NCI-H1930 (cell line): ENCODE measurements at regions not wholly inside any gene's neighbourhood (a gene's known extent, or its start where the extent isn't known, plus 50 kb on each side); places are given as distances from the start of the nearest gene placed in this dataset.
"Not testable (repeated sequence)": the region's sequence is repeated elsewhere in the genome, so short reads cannot be mapped to it uniquely, and the experiment has no call there.

ENCODE experiments used
- DNase-seq, 2 experiments: peaks; one replicate each; lab custom pipeline; 2025; lab: John Stamatoyannopoulos, UW

DNA sequence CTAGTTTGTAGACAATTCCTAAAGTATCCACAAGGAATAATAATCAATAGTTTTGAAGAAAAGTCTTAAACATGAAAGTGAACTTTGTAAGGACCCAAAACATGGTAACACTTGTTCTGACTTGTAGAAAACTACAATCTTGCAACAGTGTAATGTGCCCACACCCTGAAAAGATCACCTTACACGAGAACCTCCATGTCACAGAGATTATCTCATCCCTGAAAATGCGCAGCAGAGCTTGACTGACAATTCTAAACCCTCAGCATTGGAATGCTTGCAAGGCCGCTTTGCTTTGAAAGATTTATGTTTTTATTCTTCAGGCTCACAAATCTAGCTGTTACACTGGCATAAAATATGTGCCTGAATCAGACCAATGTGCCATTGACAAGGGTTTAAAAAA, 346.6 kb downstream of the KLF13 start:
- DNase-seq, result not testable (repeated sequence)

DNA sequence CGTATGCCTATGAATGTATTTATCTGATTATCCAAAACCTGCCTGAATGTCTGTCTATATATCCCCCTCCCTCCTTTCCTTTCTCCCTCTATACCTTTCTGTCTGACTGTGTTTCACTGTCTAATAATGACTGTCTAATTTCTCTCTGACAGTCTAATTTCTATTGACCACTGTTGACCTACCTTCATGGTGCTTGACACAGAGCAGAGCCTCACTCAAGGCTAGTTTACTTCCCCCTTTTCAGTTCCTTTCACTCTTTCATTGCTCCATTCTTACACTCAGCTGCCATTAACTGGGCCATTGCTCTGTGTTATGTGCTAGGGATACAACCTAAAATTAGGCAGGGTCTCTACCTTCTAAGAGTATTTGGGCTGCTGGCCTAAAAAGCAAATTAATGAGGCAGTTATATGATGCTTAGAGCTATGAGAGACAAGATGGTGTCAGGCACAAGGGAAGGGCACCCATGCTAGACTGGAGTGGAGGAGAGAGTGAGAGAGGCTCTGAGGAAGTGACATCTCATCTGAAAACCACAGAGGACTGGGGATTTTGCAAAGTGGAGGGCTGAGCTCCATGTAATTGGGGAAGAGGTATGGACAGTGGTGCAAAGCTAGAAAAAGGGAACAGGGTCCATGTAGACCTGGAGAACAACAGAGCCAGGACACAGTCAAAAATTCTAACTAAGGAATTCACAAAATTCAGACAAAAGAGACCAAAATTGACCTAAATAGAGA, 348.6 kb upstream of the CHRNA7 start:
- not testable (repeated sequence) for DNase-seq

DNA sequence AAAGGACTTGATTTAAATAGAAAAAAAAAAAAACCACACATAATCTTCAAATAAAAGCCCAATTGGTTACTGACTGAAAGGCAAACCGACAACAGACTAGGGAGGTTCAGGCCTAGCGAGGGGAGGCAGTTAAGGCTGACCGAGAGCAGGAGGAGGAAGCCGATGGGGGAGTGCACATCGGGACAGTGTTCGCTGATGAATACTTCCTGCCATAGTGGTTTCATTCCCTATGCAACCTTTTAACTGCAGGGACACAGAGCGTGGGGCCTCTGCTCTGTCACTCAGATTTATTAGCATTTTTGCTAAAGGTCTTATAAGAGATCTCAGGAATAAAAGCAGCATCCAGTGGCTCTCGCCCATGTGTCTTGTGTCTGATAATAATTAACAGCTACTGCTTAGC, 343.2 kb upstream of the CHRNA7 start:
- DNase-seq, result not testable (repeated sequence)

DNA sequence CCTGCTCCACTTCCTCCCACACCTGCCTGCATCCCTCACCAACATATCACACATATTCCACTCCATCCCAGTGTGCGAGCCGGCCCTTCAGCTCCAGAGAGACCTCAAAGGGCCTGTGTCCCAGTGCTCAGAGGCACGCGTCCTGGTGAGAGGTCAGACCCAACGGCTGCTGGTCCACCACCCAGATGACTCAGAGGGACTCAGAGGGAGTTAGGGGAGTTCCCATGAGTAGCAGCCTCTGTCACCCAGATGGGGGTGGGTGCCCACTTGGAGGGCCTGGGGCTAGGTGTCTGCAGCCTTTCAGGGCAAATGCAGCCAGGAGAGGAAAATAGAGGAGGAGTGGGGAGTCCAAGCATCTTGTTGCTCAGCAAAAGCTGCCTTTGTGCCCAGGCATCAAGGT, 333.8 kb upstream of the CHRNA7 start:
- DNase-seq, result not testable (repeated sequence)

DNA sequence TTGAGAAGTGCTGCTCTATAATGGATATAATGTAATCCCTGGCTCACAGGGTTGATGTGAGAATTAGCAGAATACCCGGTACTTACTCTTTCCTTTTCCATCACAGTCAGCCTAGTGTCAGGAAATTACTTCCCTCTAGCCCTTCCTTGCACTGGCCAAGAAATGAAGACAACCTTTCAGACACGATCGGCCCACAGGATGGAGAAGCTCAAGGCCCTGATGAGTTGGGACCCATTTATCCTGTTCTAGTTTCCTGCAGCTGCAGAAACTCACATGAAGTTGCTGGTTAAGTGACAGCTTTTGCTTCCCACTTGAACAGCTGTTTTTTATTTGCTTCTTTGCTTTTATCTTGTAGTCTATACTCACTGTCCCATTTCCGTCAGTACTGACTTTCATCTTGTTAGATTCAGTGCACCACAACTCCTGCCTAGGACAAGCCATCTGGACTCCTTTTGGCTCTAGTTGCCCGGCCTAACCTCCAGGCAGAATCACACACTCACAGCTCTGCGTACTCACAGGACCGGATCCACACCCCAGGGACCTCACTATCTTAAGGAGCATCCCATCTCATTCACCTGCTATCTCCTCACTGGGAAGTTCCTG, 325.1 kb upstream of the CHRNA7 start:
- DNase-seq, result not testable (repeated sequence)

- DNase-seq, result not testable (repeated sequence)
Measured at GRCh38 chr15:31707944-31708702, 322.2 kb upstream of the CHRNA7 start.

DNA sequence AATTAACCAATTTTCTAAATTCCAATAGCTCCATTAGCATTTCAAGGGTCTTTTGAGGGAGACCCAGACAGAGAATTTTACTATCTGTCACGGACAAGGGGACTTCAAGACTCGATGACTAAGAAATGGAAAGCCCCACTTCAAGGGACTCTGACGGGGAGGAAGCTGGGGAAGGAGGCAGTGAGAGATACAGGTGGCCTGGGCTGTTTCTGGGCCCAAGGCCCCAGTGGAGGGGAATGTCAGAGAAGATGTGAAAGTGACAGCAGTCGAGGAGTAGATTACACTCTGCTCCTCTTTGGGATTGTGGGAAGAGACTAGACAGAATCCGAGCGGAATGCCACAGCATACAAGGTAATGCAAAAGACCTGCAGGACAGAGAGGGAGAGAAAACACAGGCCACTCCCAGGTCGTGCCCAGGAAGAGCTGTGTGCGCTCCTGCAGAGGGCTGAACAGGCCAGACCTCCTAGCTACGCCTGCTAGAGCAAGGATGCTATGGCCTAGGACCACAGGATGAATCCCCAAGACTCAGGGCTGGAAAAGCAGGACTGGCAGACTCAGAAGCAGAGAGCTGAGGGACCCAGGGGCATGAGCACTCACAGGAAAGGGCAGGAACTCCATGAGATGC, 321.5 kb upstream of the CHRNA7 start:
- not testable (repeated sequence) for DNase-seq

DNA sequence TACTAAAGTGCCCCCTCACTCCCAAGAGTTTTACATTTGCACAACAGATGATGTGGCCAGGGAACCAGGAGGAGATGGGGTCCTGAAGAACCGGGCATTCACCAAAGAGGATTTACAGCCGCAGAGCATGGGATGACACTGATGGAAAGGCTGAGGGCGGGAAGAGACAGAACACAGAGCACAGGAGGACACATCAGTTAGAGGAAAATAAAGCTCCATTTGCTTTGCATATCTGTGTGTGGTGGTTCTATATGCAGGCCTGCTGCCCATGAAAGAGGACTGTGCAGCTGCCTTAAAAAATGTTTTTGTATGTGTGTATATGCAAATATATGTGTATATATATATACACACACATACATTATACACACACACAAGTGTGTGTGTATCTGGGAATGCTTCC, 320.8 kb upstream of the CHRNA7 start:
- not testable (repeated sequence) for DNase-seq

DNA sequence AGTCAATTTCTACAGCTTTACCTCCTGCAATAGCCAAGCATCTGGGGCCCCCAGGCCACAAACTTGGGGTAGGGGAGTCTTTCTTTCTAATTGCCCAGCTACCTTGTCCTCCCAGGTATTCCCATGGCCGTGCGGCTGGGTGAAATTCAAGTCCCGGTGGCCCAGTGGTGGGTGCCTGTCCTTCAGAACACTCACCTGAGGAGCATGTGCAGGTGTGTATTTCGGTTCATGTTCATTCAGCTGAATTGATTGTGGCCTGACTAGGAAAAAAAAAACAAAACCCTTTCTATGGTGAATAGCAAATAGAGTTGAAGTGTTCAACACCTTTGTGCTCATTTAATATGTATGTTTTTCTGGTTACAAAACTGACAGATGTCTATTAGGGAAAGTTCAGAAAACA, 319.5 kb upstream of the CHRNA7 start:
- not testable (repeated sequence) for DNase-seq

DNA sequence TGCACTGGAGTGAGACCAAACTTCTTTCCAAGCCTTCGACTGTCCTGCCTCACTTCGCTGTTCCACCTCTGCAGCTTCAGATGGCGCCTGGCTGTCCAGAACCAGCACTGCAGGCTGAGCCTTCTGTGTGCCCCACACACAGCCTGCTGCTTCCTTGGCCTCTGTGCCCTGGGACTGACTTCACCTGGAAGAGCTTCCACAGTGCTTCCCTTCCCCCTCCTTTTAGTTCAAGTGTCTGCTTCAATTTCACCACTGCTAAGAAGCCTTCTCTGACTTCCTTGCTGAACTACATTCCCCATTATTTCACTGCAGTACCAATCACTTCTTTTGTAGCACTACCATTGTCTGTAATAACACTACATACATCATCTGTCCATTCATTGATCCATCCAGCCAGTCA, 315.1 kb upstream of the CHRNA7 start:
- not testable (repeated sequence) for DNase-seq

- not testable (repeated sequence) for DNase-seq
Measured at GRCh38 chr15:31718625-31719024, 311.7 kb upstream of the CHRNA7 start.

GRCh38 chr15:31719396-31720022, 310.8 kb upstream of the CHRNA7 start:
- not testable (repeated sequence) for DNase-seq

DNA sequence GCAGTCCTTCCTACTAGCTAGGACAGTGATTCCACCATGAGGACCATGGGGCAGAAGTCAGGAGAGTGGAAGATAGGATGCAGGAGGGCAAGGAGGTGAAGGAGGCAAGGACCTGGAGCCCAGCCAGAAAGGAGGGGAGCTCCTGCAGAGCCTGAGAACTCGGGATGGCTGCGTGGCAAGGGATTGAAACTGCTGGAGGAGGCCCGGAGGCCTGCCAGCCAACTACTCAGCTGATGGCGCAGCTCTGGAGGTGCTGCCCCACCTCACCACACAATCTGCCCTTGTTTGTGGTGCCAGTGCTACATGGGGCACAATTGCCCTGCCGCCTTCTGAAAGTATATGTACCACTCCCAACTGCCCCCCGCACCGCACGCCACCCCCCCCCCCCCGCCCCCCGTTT, 307.3 kb upstream of the CHRNA7 start:
- DNase-seq, result not testable (repeated sequence)

DNA sequence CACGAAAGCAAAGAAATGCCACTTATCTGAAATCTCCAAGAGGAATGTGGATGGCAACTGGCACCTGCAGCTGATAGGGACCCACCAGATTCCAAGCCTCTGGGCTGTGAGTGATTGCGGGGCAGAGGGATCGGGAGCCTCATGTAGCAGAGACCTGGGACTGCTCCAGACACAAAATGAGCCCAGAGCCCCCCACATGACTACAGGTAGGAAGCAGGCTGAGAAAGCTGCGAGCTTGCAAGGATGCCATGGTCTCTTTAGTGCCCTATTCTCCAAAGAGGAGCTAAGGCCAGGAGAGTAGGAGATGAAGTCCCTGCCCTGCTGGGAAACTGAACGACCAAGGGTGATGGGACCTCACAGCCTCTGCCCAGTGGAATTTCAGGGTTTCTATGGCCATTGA, 305.4 kb upstream of the CHRNA7 start:
- DNase-seq, result not testable (repeated sequence)

DNA sequence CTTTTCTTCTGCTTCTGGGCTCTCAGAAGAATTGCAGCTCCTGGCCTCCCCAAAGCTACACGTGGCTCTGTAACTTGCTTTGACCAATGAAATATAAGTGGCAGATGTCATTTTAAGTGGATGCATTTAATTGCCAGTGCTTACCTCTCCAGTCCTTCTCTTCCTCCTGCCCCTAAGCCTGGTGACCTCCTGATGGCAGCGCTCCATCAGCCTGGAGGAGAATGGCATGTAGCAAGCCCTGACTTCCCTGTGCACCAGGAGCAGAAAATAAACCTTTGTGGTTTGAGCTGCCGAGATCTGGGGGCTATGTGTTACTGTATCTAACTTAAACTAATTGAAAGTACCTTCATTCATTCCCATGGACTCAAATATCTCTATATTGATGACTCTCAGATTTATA, 304.7 kb upstream of the CHRNA7 start:
- not testable (repeated sequence) for DNase-seq

DNA sequence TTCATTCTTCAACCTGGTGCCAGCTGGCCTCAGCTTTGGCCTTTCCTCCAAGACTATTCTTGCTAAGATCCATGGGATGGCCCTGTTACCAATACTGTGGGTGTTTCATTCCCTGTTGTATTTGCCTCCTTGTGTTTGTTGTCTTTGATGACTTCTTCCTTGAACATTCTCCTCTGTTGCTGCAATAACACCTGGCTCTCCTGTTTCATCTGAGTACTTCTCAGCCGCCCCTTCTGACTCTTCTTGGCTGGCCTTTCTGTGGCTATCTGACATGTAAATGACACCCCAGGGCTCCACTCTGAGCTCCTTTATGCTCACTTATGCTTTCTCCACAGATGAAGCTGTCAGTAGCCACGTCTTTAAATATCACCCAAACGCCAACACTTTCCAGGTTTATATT, 302.7 kb upstream of the CHRNA7 start:
- DNase-seq, result no peak

- DNase-seq, result no peak
Measured at GRCh38 chr15:31732726-31733125, 297.6 kb upstream of the CHRNA7 start.

DNA sequence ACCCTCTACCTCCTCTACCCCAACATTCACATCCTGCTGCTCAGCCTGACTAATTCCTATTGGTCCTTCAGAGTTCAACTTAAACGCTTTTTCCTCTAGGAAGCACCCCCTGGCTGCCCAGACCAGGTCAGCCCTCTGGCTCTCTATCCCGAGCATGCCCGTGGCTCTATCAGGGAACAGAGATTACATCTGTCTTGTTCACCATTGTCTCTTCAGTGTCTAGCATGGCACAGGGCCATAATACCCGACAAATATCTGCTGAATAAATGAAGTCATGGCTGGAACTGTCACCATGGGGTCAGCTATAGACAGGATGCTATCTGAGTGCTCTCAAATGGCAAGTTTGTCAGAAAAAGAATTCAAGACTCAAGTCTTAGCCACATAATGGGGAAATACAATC, 296.9 kb upstream of the CHRNA7 start:
- no peak for DNase-seq

DNA sequence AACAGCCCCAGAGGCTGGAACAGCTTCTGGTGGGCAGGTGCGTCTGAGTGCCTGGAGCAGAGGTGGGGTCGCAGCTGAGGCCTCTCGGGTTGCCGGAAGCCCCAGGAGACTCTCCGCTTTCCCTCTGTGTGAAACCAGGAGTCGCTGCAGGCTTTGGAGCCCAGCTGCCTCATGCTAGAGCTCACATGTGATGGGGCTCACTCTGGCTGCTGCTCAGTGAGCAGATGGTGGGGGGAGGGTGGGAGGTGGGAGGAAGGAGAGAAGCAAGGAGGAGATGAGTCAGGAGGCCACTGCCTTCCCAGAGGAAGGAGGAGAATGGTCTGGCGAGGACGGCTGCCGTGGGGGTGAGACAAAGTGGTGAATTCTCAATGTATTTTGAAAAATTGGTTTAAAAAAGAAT, 290.1 kb upstream of the CHRNA7 start:
- DNase-seq, result no peak

GRCh38 chr15:31745841-31746240, 284.5 kb upstream of the CHRNA7 start:
- no peak for DNase-seq

DNA sequence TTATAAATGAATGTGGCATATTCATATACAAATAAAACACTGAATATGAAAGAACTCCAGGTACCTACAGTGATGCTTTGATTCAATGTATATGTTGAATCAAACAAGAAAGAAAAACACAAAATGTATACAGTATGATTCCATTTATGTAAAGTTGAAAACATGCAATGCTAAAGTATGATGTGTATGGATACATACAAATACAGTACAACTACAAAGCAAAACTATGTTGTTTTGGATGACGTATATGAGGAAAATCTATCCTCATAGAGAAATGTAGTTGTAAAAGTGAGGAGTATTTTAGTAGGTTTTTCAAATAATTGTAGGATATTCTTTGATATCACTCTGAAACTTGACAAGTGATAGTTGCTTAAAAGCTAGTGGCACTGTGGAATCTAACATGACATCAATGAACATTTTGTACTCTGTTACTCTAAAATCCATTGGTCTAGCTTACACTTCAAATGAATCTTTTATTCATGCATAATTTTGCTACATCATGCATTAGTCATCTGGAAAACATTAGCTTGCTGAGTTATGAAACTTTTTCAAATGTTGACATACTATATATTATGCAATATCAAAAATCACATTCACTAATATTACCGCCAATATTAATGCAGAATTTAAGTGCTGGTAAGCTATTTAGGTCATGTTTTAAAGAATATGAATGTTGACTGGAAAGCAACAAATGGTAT, 278.1 kb upstream of the CHRNA7 start:
- no peak for DNase-seq
